ENCODE measurements at regions not wholly inside any gene's neighbourhood (a gene's known extent, or its start where the extent isn't known, plus 50 kb on each side); places are given as distances from the start of the nearest gene placed in this dataset.

DNA sequence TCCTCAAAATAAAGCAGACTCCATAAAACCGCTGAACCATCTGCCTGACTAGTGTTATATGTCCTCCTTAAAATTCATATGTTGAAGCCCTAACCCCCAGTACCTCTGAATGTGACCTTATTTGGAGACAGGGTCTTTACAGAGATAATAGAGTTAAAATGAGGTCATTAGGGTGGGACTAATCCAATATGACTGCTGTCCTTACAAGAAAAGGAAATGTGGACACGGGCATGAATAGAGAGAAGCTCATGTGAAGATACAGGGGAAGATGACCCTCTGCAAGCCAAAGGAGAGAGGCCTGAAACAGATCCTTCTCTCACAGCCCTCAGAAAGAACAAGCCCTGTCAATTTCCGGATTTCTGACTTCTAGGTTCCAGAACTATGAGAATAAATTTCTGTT is 82.0 kb upstream of the KLHL13 start:
- Histone ChIP-seq H3K9me3 (ENCODE audit: insufficient read depth in 2 of 2, low read depth in 1 of 2, low read length in 1 of 2) (no peaks in the 10 kb centered on the region), H4K8ac (ENCODE audit: extremely low read depth, insufficient read depth, low read length) (no peak overlapping the region), H2AK5ac (ENCODE audit: low read depth, low read length) (no peak overlapping the region), H3K36me3 (ENCODE audit: control insufficient read depth in 2 of 4, insufficient read depth in 4 of 4, low read length in 3 of 4) (no peaks in the 10 kb centered on the region), H3K79me1 (ENCODE audit: low read depth, low read length) (no peaks in the 10 kb centered on the region), H3K23ac (ENCODE audit: insufficient read length) (no peak overlapping the region), H3K4ac (replicated peaks; ENCODE audit: insufficient read length, low read depth, low read length) (no peak overlapping the region), H2AFZ (ENCODE audit: low read length) (no peak overlapping the region), H3K18ac (ENCODE audit: extremely low read depth, low read length) (no peak overlapping the region), H3K4me3 (ENCODE audit: extremely low read depth in 1 of 4, insufficient read depth in 2 of 4, low read depth in 3 of 4, low read length in 4 of 4) (no peak overlapping the region), H3K23me2 (ENCODE audit: low read depth, low read length) (no peaks in the 10 kb centered on the region), H4K91ac (replicated peaks; ENCODE audit: insufficient read length, low read length) (no peak overlapping the region), H3K79me2 (ENCODE audit: control insufficient read depth in 1 of 2, insufficient read depth in 2 of 2, low read length in 2 of 2) (no peaks in the 10 kb centered on the region), H3K27me3 (replicated peaks in 1 of 4; ENCODE audit: control insufficient read depth in 3 of 4, extremely low read depth in 1 of 4, insufficient read depth in 3 of 4, low read length in 3 of 4) (no peaks in the 10 kb centered on the region), H3K14ac (ENCODE audit: insufficient read length) (no peak overlapping the region), H2BK5ac (ENCODE audit: low read depth, low read length) (no peak overlapping the region), H2BK12ac (ENCODE audit: low read depth, low read length) (no peak overlapping the region), H3K27ac (ENCODE audit: low read depth, low read length) (no peak overlapping the region), H4K5ac (ENCODE audit: insufficient read length, low read depth, low read length) (no peak overlapping the region), H2BK120ac (replicated peaks; ENCODE audit: low read depth, low read length) (no peak overlapping the region), H3K9ac (replicated peaks in 1 of 4; ENCODE audit: extremely low read depth in 1 of 4, low read depth in 3 of 4, low read length in 3 of 4) (no peak overlapping the region), H3K4me1 (replicated peaks in 1 of 4; ENCODE audit: control insufficient read depth in 3 of 4, insufficient read depth in 4 of 4, low read length in 3 of 4) (no peaks in the 10 kb centered on the region), H3K4me2 (ENCODE audit: insufficient read depth in 1 of 2, low read depth in 2 of 2, low read length in 2 of 2) (no peak overlapping the region), H4K20me1 (replicated peaks in 1 of 2; ENCODE audit: control insufficient read depth in 1 of 2, insufficient read depth in 2 of 2, low read length in 2 of 2) (no peaks in the 10 kb centered on the region), H2BK20ac (ENCODE audit: low read length) (no peak overlapping the region), H2BK15ac (ENCODE audit: low read length) (no peak overlapping the region), H3K56ac (replicated peaks; ENCODE audit: insufficient read length, low read depth, low read length) (no peak overlapping the region)
- WGBS, 2 experiments (ENCODE audit: extremely low coverage in 1 of 2, insufficient coverage in 1 of 2, insufficient read length in 1 of 2, insufficient replicate concordance in 2 of 2, low coverage in 1 of 2, low lambda C conversion rate in 2 of 2, missing lambda C conversion rate in 1 of 2) = 87% methylated on average over 3 of the region's 3 CpGs; no CpG with 5 or more reads in 1 of the 2 experiments
- ChIA-PET POLR2A (ENCODE audit: partially characterized antibody) (no interaction called here), CTCF (ENCODE audit: partially characterized antibody) (no interaction called here)
- DNase-seq (ENCODE audit: low read depth in 1 of 2, low spot score in 2 of 2) = no peak
- TF ChIP-seq NRF1 (IDR thresholded peaks at IDR 0.05; ENCODE audit: low read depth, low read length) (no peak), SIN3A (conservative IDR thresholded peaks at IDR 0.05 in 1 of 2, IDR thresholded peaks at IDR 0.05 in 1 of 2; ENCODE audit: low read depth in 1 of 2, low read length in 2 of 2) (no peak), POU5F1 (IDR thresholded peaks at IDR 0.05; ENCODE audit: low read depth, low read length) (no peak)
- TF ChIP-seq, protein P1, sequence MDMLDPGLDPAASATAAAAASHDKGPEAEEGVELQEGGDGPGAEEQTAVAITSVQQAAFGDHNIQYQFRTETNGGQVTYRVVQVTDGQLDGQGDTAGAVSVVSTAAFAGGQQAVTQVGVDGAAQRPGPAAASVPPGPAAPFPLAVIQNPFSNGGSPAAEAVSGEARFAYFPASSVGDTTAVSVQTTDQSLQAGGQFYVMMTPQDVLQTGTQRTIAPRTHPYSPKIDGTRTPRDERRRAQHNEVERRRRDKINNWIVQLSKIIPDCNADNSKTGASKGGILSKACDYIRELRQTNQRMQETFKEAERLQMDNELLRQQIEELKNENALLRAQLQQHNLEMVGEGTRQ (IDR thresholded peaks at IDR 0.05; ENCODE audit: low read length) = no peak
- no peak for FAIRE-seq

All from H1 (cell line).